GM12891 (cell line): ENCODE measurements at regions not wholly inside any gene's neighbourhood (a gene's known extent, or its start where the extent isn't known, plus 50 kb on each side); places are given as distances from the start of the nearest gene placed in this dataset.

Experiments
- PAX5 ChIP-seq: IDR thresholded peaks from 2 replicates; pipeline ENCODE4 v1.6.1; 2011; ENCODE audit warnings: low read length, moderate library complexity, mild to moderate bottlenecking; ENCODE audit not compliant: insufficient read depth, severe bottlenecking
- POLR2A ChIP-seq: IDR thresholded peaks from 2 replicates; pipeline ENCODE4 v1.6.1; 2011; ENCODE audit warnings: low read depth, low read length, control low read depth
- POLR2AphosphoS5 ChIP-seq: IDR thresholded peaks from 2 replicates; pipeline ENCODE4 v1.6.1; 2011; ENCODE audit warnings: low read depth, low read length, control low read depth
- SPI1 ChIP-seq: IDR thresholded peaks from 2 replicates; pipeline ENCODE4 v1.6.1; 2011; ENCODE audit warnings: low read depth, low read length, control low read depth
- TAF1 ChIP-seq: IDR thresholded peaks from 2 replicates; pipeline ENCODE4 v1.6.1; 2011; ENCODE audit warnings: low read depth, low read length, control low read depth

- TF ChIP-seq POLR2A: no peak
- no peak for TF ChIP-seq PAX5
- no peak for TF ChIP-seq TAF1
- TF ChIP-seq POLR2AphosphoS5: no peak
- TF ChIP-seq SPI1: no peak
Measured at GRCh38 chr6:93036835-93037234, 382.5 kb downstream of the EPHA7 start.
